Retinal pigment epithelial cell (primary cell): ENCODE measurements at regions not wholly inside any gene's neighbourhood (a gene's known extent, or its start where the extent isn't known, plus 50 kb on each side); places are given as distances from the start of the nearest gene placed in this dataset.
"Not testable (repeated sequence)": the region's sequence is repeated elsewhere in the genome, so short reads cannot be mapped to it uniquely, and the experiment has no call there.

ENCODE experiments used
- DNase-seq: peaks from one replicate; pipeline ENCODE4 v3.0.0-alpha.2; 2010; ENCODE audit warnings: low read depth
- H3K4me3 ChIP-seq: 2 replicates; pipeline ENCODE4 v1.5.1; 2011; ENCODE audit warnings: mild to moderate bottlenecking, low read length, control low read depth, moderate library complexity
- TF ChIP-seq, protein P1 (sequence below): conservative IDR thresholded peaks from 2 replicates; pipeline ENCODE4 v1.5.1; 2011; ENCODE audit warnings: low read depth, low read length, control low read depth, inconsistent platforms

DNA sequence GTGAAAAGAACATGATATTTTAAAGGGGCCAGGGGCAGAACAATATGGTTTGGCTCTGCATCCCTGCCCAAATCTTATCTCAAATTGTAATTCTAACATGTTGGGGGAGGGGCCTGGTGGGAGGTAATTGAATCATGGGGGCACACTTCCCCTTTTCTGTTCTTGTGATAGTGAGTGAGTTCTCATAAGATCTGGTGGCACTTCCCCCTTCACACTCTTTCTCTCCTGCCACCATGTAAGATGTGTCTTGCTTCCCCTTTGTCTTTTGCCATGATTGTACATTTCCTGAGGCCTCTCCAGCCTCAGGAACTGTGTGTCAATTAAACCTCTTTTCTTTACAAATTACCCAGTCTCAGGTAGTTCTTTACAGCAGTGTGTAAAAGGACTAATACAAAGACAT lies 177.1 kb upstream of the ZNF322 start:
- DNase-seq, H3K4me3 ChIP-seq: not testable (repeated sequence)

DNA sequence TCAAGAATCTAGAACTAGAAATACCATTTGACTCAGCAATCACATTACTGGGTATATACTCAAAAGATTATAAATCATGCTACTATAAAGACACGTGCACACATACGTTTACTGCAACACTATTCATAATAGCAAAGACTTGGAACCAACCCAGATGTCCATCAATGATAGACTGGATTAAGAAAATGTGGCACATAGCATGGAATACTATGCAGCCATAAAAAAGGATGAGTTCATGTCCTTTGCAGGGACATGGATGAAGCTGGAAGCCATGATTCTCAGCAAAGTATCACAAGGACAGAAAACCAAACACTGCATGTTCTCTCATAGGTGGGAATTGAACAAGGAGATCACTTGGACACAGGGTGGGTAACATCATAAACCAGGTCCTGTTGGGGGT lies 185.3 kb upstream of the ZNF322 start:
- not testable (repeated sequence) for DNase-seq

GRCh38 chr6:26857289-26857688 lies 197.7 kb upstream of the ZNF322 start:
- DNase-seq, H3K4me3 ChIP-seq: not testable (repeated sequence)

More for the DNA sequence above, 185.3 kb upstream of the ZNF322 start:
- not testable (repeated sequence) for H3K4me3 ChIP-seq

DNA sequence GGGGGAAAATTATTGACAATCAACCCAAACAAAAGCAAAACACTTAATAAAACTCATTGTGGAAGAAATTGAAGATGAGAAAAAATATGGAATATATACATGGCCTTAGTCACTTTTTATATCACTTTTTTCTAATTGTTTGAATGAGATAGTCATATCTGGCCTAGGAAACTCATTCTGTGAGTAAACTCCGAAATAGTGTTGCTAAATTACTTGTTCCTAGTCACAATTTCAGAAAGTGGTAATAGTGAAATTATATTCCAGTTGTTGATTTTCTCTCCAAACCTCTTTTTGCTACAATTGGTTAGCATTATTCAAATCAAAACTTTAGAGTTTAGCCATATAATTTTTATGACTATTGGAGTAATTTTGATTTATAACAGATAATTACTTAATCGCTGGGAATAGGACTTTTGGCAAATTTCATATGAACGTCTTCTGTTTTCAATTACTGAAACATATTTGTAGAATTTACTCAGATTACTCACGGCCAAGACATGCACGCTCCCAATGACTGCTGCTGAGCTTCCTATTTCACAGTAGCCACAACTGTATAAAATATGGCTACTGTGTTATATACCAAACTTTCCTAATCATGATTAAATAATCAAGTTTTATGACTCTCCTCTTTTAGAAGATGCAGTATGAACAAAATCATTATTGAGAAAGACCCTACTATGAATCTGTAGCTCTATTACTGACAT lies 199.7 kb upstream of the ZNF322 start:
- not testable (repeated sequence) for H3K4me3 ChIP-seq, DNase-seq

DNA sequence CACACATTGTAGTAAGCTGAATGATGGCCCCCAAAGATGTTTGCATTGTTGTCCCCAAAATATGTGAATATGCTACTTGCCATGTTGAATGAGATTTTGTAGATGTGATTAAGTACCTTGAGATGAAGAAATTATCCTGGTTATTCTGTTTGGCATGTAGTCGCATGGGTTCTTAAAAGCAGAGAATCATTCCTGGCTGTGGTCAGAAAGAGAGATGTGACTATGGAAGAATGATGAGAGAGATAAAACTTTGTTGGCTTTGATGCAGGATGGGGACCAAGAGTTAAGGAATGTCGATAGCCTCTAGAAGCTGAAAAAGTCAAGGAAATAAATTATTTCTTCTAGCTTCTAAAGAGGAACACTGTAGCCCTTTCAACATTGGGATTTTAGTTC lies 200.2 kb upstream of the ZNF322 start:
- H3K4me3 ChIP-seq, DNase-seq: not testable (repeated sequence)

GRCh38 chr6:26861913-26862312 lies 202.4 kb upstream of the ZNF322 start:
- not testable (repeated sequence) for DNase-seq, H3K4me3 ChIP-seq

DNA sequence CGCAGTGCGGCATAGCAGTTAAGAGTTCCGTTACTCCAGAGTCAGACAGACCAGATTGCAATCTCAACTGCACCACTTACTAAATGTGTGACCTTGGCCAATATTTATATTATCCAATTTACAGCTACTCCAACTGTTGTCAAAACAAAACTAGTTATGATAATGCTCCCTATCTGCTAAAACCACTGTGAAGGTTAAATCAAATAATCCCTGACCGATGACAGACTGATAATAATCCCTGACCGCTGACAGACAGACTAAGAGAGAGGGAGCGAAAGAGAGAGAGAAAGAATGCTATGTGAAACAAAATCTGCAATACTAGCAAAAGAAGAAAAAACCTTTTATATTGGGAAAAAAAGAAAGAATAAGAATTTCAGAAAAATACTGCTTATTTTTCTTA lies 204.1 kb upstream of the ZNF322 start:
- not testable (repeated sequence) for H3K4me3 ChIP-seq, DNase-seq

- not testable (repeated sequence) for H3K4me3 ChIP-seq, DNase-seq
These were observed 239.2 kb upstream of the ZNF322 start for GRCh38 chr6:26898785-26899184.

GRCh38 chr6:26924206-26924605 lies 264.7 kb upstream of the ZNF322 start:
- not testable (repeated sequence) for H3K4me3 ChIP-seq
- DNase-seq, result peak; percentile 3

DNA sequence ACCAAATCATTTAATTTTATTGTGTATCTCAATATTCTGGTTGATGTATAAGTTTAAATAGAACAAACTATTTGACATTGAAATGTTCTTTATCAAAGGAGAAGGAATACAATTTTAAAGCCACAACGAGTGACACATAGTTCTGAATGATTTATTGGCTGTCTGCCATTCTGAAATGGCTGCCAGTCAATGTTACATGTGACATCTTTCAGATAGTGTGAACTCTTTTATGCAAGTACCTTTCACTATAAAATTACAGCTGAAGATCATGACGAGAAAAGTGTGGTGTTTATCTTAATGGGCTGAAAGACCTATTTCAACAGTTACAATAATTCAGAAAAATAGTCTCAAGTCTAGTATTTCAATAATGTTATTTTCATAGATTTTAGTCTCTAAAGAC lies 268.6 kb upstream of the ZNF322 start:
- not testable (repeated sequence) for H3K4me3 ChIP-seq, DNase-seq

DNA sequence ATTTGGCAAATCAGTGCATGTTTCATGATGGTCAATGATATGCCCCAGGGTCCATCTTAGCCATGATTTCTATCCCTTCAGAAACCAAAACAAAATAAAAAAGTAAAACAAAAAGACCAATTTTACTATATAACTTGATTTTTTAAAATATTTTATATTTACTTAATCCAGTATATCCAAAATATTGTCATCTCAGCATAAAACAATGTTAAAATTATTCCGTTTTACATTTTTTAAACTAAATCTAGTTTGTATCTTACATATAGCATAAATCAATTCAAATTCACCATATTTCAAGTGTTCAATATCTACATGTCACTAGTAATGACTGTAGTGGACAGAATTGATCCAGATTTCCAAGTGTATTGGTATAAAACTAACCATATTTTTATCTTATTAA lies 277.7 kb upstream of the ZNF322 start:
- not testable (repeated sequence) for DNase-seq, H3K4me3 ChIP-seq

DNA sequence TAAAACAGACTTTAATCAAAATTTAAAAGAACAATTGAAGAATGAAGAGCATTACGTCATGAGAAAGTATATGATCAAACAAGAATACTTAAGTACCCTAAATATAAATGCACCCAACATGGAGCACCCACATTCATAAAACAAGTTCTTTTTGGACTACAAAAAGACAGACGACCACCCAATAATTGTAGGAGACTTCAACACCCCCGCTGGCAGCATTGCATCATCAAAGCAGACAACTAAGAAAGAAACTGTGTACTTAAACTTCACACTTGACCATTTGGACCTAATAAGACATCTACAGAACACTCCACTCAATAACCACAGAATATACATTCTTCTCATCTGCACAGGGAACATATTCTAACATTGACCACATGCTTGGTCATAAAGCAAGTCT lies 291.7 kb upstream of the ZNF322 start:
- DNase-seq, H3K4me3 ChIP-seq: not testable (repeated sequence)

DNA sequence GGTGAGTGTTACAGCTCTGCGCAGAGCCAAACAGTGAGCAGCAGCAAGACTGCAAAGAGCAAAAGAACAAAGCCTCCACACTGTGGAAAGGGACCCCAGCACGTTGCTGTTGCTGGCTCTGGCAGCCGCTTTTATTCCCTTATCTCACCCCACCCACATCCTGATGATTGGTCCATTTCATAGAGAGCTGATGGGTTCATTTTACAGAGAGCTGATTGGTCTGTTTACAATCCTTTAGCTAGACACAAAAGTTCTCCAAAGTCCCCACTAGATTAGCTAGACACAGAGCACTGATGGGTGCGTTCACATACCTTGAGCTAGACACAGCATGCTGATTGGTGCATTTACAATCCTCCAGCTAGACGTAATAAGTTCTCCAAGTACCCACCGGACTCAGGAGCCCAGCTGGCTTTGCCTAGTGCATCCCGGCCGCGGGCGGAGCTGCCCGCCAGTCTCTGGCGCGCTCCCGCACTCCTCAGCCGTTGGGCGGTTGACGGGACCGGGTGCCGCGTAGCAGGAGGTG lies 291.4 kb upstream of the PRSS16 start:
- H3K4me3 ChIP-seq, result peak overlapping the region; percentile 51
- DNase-seq, result peak; percentile 71

DNA sequence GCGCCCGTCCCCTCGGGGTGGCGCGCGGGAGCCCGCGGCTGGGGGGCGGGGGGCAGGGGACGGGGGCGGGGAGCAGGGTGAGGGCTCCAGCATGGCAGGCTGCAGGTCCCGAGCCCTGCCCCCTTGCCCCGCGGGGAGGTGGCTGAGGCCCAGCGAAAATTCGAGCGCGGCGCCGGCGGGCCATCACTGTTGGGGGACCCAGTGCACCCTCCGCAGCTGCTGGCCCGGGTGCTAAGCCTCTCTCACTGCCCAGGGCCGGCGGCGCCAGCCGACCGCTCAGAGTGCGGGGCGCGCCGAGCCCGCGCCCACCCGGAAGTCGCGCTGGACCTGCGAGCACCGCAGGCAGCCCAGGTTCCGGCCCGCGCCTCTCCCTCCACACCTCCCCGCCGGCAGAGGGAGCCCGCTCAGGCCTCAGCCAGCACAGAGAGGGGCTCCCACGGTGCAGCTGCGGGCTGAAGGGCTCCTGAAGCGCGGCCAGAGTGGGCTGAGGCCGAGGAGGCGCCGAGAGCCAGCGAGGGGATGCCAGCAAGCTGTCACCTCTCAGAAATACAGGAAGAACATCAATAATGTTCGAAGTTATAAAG lies 290.8 kb upstream of the PRSS16 start:
- TF ChIP-seq, protein P1, sequence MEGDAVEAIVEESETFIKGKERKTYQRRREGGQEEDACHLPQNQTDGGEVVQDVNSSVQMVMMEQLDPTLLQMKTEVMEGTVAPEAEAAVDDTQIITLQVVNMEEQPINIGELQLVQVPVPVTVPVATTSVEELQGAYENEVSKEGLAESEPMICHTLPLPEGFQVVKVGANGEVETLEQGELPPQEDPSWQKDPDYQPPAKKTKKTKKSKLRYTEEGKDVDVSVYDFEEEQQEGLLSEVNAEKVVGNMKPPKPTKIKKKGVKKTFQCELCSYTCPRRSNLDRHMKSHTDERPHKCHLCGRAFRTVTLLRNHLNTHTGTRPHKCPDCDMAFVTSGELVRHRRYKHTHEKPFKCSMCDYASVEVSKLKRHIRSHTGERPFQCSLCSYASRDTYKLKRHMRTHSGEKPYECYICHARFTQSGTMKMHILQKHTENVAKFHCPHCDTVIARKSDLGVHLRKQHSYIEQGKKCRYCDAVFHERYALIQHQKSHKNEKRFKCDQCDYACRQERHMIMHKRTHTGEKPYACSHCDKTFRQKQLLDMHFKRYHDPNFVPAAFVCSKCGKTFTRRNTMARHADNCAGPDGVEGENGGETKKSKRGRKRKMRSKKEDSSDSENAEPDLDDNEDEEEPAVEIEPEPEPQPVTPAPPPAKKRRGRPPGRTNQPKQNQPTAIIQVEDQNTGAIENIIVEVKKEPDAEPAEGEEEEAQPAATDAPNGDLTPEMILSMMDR, result peak; percentile 47
- H3K4me3 ChIP-seq, result peak overlapping the region; percentile 37
- peak; percentile 28 for DNase-seq

GRCh38 chr6:26957399-26958127 lies 289.9 kb upstream of the PRSS16 start:
- DNase-seq, H3K4me3 ChIP-seq: not testable (repeated sequence)

DNA sequence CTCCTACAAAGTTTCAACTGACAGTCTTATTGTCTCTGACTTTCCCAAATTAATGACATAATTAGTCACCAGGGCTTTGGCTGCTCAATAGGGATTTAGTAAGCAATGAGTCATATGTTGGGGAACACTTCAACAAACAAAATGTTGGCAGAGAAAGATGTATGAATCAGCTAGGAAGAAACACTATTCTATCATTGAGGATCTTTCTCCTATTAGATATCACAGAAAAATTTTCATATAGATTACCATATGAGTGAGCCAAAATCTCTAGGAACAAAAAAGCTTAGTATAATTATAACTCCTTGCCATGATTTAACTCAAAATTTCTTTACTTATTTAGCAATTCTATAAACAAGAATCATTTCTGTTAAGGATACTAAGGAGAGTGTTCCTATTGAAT lies 286.3 kb upstream of the PRSS16 start:
- not testable (repeated sequence) for DNase-seq

More for the DNA sequence above, 286.3 kb upstream of the PRSS16 start:
- H3K4me3 ChIP-seq, result not testable (repeated sequence)
